Stomach smooth muscle (tissue), 2 donors: ENCODE measurements at regions not wholly inside any gene's neighbourhood (a gene's known extent, or its start where the extent isn't known, plus 50 kb on each side); places are given as distances from the start of the nearest gene placed in this dataset.

ENCODE experiments used
- H3K27ac ChIP-seq: one replicate; pipeline ENCODE4 v1.7.0; 2013; ENCODE audit warnings: mild to moderate bottlenecking, low read length, inconsistent platforms
- H3K27me3 ChIP-seq, 2 donors: one replicate each; pipeline ENCODE4 v1.7.0; 2013; ENCODE audit warnings: low read length in 2 of 2; ENCODE audit not compliant: insufficient read depth in 2 of 2, control insufficient read depth in 1 of 2
- H3K36me3 ChIP-seq, 2 donors: one replicate each; pipeline ENCODE4 v1.7.0; 2013; ENCODE audit warnings: low read length in 2 of 2; ENCODE audit not compliant: control insufficient read depth in 2 of 2, insufficient read depth in 2 of 2
- H3K4me1 ChIP-seq: one replicate; pipeline ENCODE4 v1.7.0; 2013; ENCODE audit warnings: low read length; ENCODE audit not compliant: control insufficient read depth, insufficient read depth
- H3K4me3 ChIP-seq, 2 donors: one replicate each; pipeline ENCODE4 v1.7.0; 2013; ENCODE audit warnings: low read length in 2 of 2
- H3K9ac ChIP-seq, 2 donors: one replicate each; pipeline ENCODE4 v1.7.0; 2013; ENCODE audit warnings: low read length in 2 of 2, mild to moderate bottlenecking in 1 of 2
- H3K9me3 ChIP-seq, 2 donors: one replicate each; pipeline ENCODE4 v1.7.0; 2013; ENCODE audit warnings: low read length in 2 of 2; ENCODE audit not compliant: control insufficient read depth in 2 of 2
- donor health status: healthy.
- donor health status: Pancreatic carcinoma.

GRCh38 chr4:12987284-12987683 lies 496.9 kb downstream of the RAB28 start:
- Histone ChIP-seq H3K4me1 (no peaks in the 10 kb centered on the region), H3K36me3 (no peaks in the 10 kb centered on the region), H3K9me3 (no peaks in the 10 kb centered on the region), H3K27ac (no peak overlapping the region), H3K27me3 (no peaks in the 10 kb centered on the region), H3K4me3 (no peak overlapping the region), H3K9ac (no peak overlapping the region)

- Histone ChIP-seq H3K27ac (no peak overlapping the region), H3K4me3 (no peak overlapping the region), H3K4me1 (no peaks in the 10 kb centered on the region), H3K27me3 (no peaks in the 10 kb centered on the region), H3K36me3 (no peaks in the 10 kb centered on the region), H3K9ac (no peak overlapping the region), H3K9me3 (peaks cover 0 to 2% of the 10 kb centered on the region in 2 donors)
Observed at GRCh38 chr4:12979797-12980196, 504.3 kb downstream of the RAB28 start.

- H3K36me3 ChIP-seq, result no peaks in the 10 kb centered on the region
- H3K4me1 ChIP-seq, result no peaks in the 10 kb centered on the region
- H3K9me3 ChIP-seq, result peaks cover 0 to 2% of the 10 kb centered on the region in 2 donors
- no peak overlapping the region for H3K9ac ChIP-seq
- H3K4me3 ChIP-seq, result no peak overlapping the region
- no peak overlapping the region for H3K27ac ChIP-seq
- no peaks in the 10 kb centered on the region for H3K27me3 ChIP-seq
Observed at GRCh38 chr4:12978310-12978709, 505.8 kb downstream of the RAB28 start.

GRCh38 chr4:12975511-12975910 lies 508.6 kb downstream of the RAB28 start:
- no peak overlapping the region for H3K9ac ChIP-seq
- H3K36me3 ChIP-seq, result no peaks in the 10 kb centered on the region
- H3K27ac ChIP-seq, result no peak overlapping the region
- no peaks in the 10 kb centered on the region for H3K27me3 ChIP-seq
- peaks cover 0 to 2% of the 10 kb centered on the region in 2 donors for H3K9me3 ChIP-seq
- no peak overlapping the region for H3K4me3 ChIP-seq
- no peaks in the 10 kb centered on the region for H3K4me1 ChIP-seq

GRCh38 chr4:12973522-12973921 lies 510.6 kb downstream of the RAB28 start:
- no peaks in the 10 kb centered on the region for H3K36me3 ChIP-seq
- no peak overlapping the region for H3K27ac ChIP-seq
- no peak overlapping the region for H3K4me3 ChIP-seq
- no peak overlapping the region for H3K9ac ChIP-seq
- H3K9me3 ChIP-seq, result peaks cover 0 to 2% of the 10 kb centered on the region in 2 donors
- H3K27me3 ChIP-seq, result no peaks in the 10 kb centered on the region
- H3K4me1 ChIP-seq, result no peaks in the 10 kb centered on the region

- no peak overlapping the region for H3K4me3 ChIP-seq
- H3K9ac ChIP-seq, result no peak overlapping the region
- no peaks in the 10 kb centered on the region for H3K4me1 ChIP-seq
- no peak overlapping the region for H3K27ac ChIP-seq
- H3K27me3 ChIP-seq, result no peaks in the 10 kb centered on the region
- no peaks in the 10 kb centered on the region for H3K9me3 ChIP-seq
- H3K36me3 ChIP-seq, result no peaks in the 10 kb centered on the region
Observed at GRCh38 chr4:12968345-12968744, 515.8 kb downstream of the RAB28 start.

GRCh38 chr4:12966726-12967125 lies 517.4 kb downstream of the RAB28 start:
- Histone ChIP-seq H3K9ac (no peak overlapping the region), H3K27ac (no peak overlapping the region), H3K36me3 (no peaks in the 10 kb centered on the region), H3K27me3 (no peaks in the 10 kb centered on the region), H3K9me3 (no peaks in the 10 kb centered on the region), H3K4me3 (no peak overlapping the region), H3K4me1 (no peaks in the 10 kb centered on the region)

- H3K36me3 ChIP-seq, result no peaks in the 10 kb centered on the region
- no peaks in the 10 kb centered on the region for H3K4me1 ChIP-seq
- no peaks in the 10 kb centered on the region for H3K9me3 ChIP-seq
- no peak overlapping the region for H3K4me3 ChIP-seq
- H3K27ac ChIP-seq, result no peak overlapping the region
- no peaks in the 10 kb centered on the region for H3K27me3 ChIP-seq
- no peak overlapping the region for H3K9ac ChIP-seq
Observed at GRCh38 chr4:12965334-12965733, 518.8 kb downstream of the RAB28 start.

- Histone ChIP-seq H3K27ac (no peak overlapping the region), H3K4me3 (no peak overlapping the region)
Observed at GRCh38 chr4:12963912-12964311, 520.2 kb downstream of the RAB28 start.

GRCh38 chr4:12963291-12963690 lies 520.8 kb downstream of the RAB28 start:
- H3K4me3 ChIP-seq, result no peak overlapping the region
- no peak overlapping the region for H3K27ac ChIP-seq

More at GRCh38 chr4:12963912-12964311, 520.2 kb downstream of the RAB28 start:
- Histone ChIP-seq H3K27me3 (no peaks in the 10 kb centered on the region), H3K9me3 (no peaks in the 10 kb centered on the region), H3K9ac (no peak overlapping the region), H3K4me1 (no peaks in the 10 kb centered on the region), H3K36me3 (no peaks in the 10 kb centered on the region)

GRCh38 chr4:12961713-12962112 lies 522.4 kb downstream of the RAB28 start:
- Histone ChIP-seq H3K9me3 (no peaks in the 10 kb centered on the region), H3K27ac (no peak overlapping the region)

More at GRCh38 chr4:12963291-12963690, 520.8 kb downstream of the RAB28 start:
- Histone ChIP-seq H3K36me3 (no peaks in the 10 kb centered on the region), H3K4me1 (no peaks in the 10 kb centered on the region), H3K9ac (no peak overlapping the region), H3K27me3 (no peaks in the 10 kb centered on the region), H3K9me3 (no peaks in the 10 kb centered on the region)

More at GRCh38 chr4:12961713-12962112, 522.4 kb downstream of the RAB28 start:
- H3K4me3 ChIP-seq, result no peak overlapping the region
- H3K4me1 ChIP-seq, result no peaks in the 10 kb centered on the region
- no peak overlapping the region for H3K9ac ChIP-seq
- H3K36me3 ChIP-seq, result no peaks in the 10 kb centered on the region
- no peaks in the 10 kb centered on the region for H3K27me3 ChIP-seq
